NCI-H446 treated with DMSO at 0.1 percent for 48 hours (cell line): ENCODE measurements at regions not wholly inside any gene's neighbourhood (a gene's known extent, or its start where the extent isn't known, plus 50 kb on each side); places are given as distances from the start of the nearest gene placed in this dataset.

Experiments
- DNase-seq: peaks from one replicate; lab custom pipeline; 2025; lab: John Stamatoyannopoulos, UW

GRCh38 chr2:177026253-177026652, 186.3 kb upstream of the HNRNPA3 start:
- DNase-seq, result no peak

- DNase-seq, result no peak
These were observed 185.6 kb upstream of the HNRNPA3 start for GRCh38 chr2:177026956-177027355.

DNA sequence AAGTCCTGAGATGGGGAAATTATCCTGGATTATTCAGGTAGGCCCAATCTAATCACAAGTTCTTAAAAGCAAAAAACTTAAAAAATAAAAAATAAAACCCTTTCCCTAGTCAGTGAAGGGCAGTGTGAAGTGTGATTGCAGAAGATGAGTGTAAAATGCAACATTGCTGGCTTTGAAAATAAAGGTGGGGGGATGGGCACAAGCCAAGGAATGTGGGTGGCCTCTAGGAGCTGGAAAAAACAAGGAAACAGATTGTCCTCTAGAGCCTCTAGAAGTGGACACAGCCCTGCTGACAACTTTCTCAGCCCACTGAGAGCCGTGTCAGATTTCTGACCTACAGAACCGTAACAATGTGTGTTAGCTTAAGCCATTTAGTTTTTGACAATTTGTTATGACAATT, 184.3 kb upstream of the HNRNPA3 start:
- DNase-seq, result no peak

- no peak for DNase-seq
These were observed 183.5 kb upstream of the HNRNPA3 start for GRCh38 chr2:177029075-177029474.

DNA sequence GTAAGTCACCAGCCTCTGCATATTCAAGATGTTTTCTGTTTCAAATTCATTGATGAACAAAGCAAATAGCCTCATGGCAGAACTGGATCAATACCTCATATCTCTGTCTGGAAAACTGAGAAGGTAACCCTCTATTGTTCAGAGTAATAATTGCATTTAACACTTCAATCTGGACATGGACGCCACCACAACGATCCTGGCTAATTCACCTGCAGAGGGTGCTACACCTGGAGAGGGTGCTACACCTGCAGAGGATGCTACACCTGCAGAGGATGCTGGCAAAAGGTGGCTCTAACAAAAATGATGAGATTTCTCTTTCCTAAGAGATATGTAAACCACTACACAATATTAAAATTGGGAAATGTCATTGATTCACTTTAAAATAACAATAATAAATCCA, 183.1 kb upstream of the HNRNPA3 start:
- DNase-seq, result no peak

- no peak for DNase-seq
These were observed 182.7 kb upstream of the HNRNPA3 start for GRCh38 chr2:177029901-177030300.

GRCh38 chr2:177030451-177031105, 182.0 kb upstream of the HNRNPA3 start:
- DNase-seq, result no peak

DNA sequence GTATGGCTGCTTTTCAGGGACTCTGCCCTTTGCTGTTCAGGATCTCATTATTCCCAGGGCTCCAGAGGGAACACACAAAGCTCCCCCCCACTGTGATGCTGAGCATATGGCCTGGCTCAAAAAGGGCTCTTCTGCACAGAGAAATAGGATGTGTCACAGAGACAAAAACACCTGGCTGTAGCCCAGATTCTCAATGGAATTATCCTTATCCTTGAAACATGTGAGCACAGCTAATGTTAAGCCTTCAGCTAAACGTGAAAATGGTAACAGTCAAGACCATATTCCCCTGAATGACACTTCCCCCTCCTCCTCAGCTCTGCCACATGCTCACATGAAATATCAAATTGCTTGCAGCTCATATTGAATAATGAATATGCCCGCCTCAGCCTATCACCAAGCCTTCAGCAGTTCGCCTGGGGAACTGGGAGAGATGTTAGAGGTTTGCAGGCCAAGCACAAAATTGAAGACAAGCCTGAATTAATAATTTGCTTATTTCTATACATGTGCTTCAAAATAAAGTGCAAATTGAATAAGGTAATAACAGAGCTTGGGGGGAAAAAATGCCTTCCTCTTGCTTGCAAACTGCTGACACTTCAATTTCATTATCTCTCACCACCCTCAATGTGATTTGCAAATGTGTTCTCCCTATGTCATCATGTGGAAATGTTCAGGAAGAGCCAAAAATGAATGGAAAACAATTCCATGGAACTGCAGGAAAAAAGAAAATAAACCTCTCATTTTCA, 181.0 kb upstream of the HNRNPA3 start:
- DNase-seq, result peak; percentile 2

- DNase-seq, result no peak
These were observed 175.8 kb upstream of the HNRNPA3 start for GRCh38 chr2:177036747-177037146.

DNA sequence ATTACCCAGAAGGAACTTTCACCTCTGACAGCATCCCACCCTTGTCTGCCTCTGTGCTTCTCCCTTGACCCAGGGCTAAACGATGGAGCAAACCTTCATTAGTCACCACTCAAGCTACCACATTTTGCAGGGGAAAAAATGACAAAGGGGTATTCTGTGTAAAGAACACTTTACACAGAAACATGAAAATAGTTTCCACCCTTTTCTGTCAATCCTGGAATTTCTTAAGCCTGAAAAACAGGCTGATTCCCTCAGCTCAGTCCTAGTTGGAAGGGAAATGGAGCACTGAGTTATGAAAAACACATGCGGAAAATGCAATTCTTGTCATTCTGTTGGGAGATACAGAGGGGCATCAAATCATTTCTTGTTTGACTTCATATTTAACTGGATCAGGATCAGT, 175.0 kb upstream of the HNRNPA3 start:
- DNase-seq, result no peak

GRCh38 chr2:177038787-177039484, 173.7 kb upstream of the HNRNPA3 start:
- DNase-seq, result no peak

DNA sequence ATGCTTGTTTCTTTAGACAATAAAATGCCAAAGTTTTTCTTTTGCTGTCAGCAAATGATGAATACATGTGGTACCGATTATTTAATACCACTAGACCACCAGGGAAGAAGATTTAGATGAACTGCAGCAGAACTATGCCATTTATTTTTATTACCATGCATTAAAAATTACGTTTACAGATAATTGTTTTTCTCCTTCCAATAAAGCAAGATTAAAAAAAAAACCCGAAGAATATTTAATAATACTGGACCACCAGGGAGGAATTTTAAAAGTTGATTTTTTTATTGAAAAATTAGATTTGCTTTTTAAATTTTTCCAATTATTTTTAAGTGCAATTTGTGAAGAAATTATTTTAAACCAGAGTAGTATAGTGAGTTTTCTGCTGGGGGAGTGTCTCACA, 170.3 kb upstream of the HNRNPA3 start:
- DNase-seq, result no peak

GRCh38 chr2:177044671-177045070, 167.9 kb upstream of the HNRNPA3 start:
- no peak for DNase-seq

GRCh38 chr2:177048981-177049380, 163.6 kb upstream of the HNRNPA3 start:
- no peak for DNase-seq

DNA sequence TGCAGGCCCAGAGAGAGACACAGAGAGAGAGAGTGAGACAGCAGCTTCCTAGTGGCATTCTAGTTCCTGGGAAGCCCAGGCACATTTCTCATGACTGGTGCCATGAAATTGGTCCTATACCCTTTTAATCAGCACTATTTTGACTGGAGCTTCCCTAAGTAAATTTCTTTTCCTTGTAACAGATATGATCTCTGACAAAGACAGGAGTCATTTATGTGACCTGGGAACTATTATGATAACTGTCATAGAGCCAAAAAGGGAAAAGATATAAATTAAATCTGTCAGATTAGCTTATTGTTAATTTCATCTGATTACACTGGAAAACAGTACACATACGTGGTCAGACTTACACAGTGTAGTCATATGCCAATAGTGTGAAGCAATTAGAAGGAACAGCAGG, 161.3 kb upstream of the HNRNPA3 start:
- DNase-seq, result no peak

DNA sequence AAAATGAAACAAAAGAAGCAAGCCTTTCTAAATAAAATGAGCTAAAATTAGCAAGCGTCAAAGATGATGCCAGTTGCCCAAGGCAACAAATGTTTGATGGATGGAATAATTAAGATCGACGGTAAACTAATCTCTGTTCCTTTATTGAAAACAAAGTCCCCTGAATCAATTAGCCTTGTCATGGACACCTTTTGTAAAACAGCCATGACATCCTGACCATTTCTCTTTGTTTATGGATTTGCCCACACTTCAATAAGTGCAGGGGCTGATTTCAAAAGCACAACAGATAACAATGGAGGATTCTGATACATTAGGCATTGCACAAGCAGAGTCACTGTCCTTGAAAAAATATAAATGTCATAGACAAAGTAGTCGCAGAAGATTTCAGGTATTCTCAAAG, 160.1 kb upstream of the HNRNPA3 start:
- no peak for DNase-seq

DNA sequence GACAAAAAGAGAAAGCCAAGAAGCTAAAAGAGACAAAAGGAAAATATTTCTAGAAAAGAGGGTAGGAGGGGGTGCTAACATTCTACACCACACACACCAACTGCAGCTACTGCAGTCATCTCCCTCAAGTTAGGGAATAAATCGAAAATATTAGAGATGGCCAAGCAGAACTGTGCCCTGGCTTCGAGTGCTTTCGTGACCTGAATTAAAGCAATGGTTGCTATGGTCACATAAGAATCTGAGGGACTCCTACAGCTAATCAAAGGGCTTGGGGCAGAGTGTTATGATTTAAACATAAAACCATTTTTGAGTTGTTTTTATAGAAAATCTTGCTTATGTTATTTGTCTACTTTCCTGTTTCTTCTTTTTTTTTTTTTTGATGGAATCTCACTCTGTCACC, 159.6 kb upstream of the HNRNPA3 start:
- DNase-seq, result no peak

- DNase-seq, result no peak
These were observed 158.9 kb upstream of the HNRNPA3 start for GRCh38 chr2:177053716-177054115.

GRCh38 chr2:177056481-177056929, 156.1 kb upstream of the HNRNPA3 start:
- DNase-seq, result no peak

DNA sequence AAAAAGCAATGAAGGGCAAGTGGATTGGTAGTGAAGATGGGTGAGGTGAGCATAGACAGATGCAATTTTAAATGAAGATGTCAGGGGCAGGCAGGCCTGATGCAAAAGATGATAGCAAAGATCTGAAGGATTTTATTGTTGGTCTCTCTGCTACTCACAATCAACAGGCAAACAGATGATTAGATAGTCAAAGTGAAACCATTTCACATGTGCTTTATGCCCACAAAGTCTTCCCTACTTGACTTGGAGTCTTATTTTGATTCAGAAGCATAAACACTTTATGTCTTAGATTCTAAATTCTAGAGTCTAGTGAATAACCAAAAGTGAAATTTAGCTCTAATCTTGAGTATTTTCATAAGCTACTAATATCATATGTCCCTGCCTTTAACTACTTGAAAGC, 153.8 kb upstream of the HNRNPA3 start:
- no peak for DNase-seq

GRCh38 chr2:177059293-177059692, 153.3 kb upstream of the HNRNPA3 start:
- no peak for DNase-seq

- no peak for DNase-seq
These were observed 149.3 kb upstream of the HNRNPA3 start for GRCh38 chr2:177063331-177063730.

DNA sequence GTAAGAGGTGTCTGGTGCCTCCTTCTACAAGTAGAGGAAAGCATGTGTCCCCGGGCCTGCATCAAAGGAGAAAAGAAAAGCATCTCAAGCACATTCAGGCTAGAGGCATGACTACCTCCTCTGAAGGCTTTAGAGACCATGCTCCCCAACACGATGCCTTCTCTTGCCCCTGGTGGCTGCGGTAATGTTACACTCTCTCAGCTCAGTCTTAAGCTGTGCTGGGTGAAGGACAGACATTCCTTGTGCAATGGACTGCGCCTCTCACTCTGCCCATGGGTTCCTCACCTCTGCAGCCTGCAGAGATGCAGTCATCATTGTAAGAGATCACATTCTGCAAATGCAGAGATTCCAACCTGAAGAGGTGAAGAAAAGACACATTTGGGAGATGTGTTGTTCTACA, 148.2 kb upstream of the HNRNPA3 start:
- DNase-seq, result no peak
